ENCODE measurements at regions not wholly inside any gene's neighbourhood (a gene's known extent, or its start where the extent isn't known, plus 50 kb on each side); places are given as distances from the start of the nearest gene placed in this dataset.

DNA sequence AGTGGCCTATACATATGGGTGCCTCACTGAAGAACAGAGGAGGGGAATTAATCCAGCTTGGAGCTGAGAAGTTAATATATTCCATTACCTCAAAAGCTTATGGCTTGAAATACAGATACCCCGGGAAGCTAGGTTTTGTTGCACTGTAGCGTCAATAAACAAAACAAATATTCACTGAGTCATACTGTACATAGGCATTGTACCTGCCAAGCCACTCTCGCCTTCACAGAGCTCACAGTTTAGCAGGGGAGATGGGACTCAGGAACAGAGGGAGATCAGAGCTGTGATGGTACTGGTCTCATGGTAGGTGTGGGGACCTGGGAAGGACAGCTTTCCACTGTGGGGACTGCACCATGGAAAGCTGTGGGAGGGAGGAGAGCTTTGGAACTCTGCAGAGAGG is 111.2 kb upstream of the ST6GAL2 start:
- TF ChIP-seq, protein P1, sequence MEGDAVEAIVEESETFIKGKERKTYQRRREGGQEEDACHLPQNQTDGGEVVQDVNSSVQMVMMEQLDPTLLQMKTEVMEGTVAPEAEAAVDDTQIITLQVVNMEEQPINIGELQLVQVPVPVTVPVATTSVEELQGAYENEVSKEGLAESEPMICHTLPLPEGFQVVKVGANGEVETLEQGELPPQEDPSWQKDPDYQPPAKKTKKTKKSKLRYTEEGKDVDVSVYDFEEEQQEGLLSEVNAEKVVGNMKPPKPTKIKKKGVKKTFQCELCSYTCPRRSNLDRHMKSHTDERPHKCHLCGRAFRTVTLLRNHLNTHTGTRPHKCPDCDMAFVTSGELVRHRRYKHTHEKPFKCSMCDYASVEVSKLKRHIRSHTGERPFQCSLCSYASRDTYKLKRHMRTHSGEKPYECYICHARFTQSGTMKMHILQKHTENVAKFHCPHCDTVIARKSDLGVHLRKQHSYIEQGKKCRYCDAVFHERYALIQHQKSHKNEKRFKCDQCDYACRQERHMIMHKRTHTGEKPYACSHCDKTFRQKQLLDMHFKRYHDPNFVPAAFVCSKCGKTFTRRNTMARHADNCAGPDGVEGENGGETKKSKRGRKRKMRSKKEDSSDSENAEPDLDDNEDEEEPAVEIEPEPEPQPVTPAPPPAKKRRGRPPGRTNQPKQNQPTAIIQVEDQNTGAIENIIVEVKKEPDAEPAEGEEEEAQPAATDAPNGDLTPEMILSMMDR (IDR thresholded peaks at IDR 0.05), result no peak
- TF ChIP-seq POLR2A (IDR thresholded peaks at IDR 0.05), result no peak
